Astrocyte of the spinal cord (primary cell): ENCODE measurements at regions not wholly inside any gene's neighbourhood (a gene's known extent, or its start where the extent isn't known, plus 50 kb on each side); places are given as distances from the start of the nearest gene placed in this dataset.

ENCODE experiments used
- DNase-seq: peaks from one replicate; pipeline ENCODE4 v3.0.0; 2011; ENCODE audit warnings: low read depth, low spot score
- H3K4me3 ChIP-seq: 2 replicates; pipeline ENCODE4 v1.5.1; 2011; ENCODE audit warnings: low read depth, mild to moderate bottlenecking, low read length, moderate library complexity
- in situ Hi-C: cut with HindIII; loops from 2 replicates; pipeline ENCODE4 v1.10.0; 2017; ENCODE audit warnings: low sequenced_read_pairs
- TF ChIP-seq, protein P1 (sequence below): IDR thresholded peaks from 2 replicates; pipeline ENCODE4 v1.5.1; 2012; ENCODE audit warnings: low read depth, mild to moderate bottlenecking, low read length, inconsistent platforms

DNA sequence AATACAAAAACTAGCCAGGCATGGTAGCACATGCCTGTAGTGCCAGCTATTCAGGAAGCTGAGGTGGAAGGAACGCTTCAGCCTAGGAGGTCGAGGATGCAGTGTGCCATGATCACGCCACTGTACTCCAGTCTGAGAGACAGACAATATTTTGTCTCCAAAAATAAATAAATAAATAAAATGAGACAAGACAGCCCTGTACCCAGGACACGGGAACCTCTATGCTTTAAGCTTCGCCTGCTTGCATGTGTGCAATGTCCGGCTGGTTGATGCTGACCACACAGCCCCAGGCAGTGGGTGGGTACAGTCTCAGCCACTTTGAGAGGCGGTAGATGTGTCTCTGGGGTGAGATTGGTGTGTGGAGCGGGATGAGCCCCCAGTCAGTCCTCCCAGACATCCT lies 52.0 kb upstream of the MPEG1 start:
- in situ Hi-C loops, result no loop called here
- no peak for DNase-seq
- TF ChIP-seq, protein P1, sequence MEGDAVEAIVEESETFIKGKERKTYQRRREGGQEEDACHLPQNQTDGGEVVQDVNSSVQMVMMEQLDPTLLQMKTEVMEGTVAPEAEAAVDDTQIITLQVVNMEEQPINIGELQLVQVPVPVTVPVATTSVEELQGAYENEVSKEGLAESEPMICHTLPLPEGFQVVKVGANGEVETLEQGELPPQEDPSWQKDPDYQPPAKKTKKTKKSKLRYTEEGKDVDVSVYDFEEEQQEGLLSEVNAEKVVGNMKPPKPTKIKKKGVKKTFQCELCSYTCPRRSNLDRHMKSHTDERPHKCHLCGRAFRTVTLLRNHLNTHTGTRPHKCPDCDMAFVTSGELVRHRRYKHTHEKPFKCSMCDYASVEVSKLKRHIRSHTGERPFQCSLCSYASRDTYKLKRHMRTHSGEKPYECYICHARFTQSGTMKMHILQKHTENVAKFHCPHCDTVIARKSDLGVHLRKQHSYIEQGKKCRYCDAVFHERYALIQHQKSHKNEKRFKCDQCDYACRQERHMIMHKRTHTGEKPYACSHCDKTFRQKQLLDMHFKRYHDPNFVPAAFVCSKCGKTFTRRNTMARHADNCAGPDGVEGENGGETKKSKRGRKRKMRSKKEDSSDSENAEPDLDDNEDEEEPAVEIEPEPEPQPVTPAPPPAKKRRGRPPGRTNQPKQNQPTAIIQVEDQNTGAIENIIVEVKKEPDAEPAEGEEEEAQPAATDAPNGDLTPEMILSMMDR, result no peak
- H3K4me3 ChIP-seq, result no peak overlapping the region

DNA sequence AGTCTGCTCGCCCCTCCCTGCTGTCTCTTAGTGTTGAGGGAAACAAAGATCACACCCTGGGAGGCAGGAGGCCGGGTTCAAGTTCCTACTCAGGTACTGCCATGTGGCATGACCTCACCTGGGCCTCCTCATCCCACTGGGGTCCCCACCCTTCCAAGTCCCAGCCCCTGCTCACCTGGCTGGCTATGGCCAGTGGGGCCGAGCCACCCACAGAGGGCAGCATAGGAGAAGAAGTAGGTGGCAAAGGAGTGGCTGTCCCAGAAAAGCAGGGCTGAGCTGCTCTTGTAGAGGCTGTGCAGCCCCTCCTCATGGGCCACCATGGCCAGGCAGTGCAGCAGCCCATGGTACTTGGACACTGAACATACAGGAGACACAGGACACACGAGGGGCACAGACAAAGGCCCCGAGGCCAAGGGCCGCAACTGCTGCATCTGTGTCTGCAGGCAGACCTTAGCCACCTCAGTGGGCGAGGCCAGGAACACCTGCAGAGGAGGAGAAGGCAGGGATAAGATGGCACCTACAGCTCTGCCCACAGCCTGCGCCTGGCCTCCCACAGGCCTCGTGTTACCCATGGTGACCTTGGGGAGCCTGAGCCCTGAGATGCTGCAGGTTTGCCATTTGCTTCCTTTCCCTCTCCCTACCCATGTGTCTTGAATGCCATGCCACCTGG lies 50.6 kb upstream of the MPEG1 start:
- in situ Hi-C loops, result no loop called here
- no peak overlapping the region for H3K4me3 ChIP-seq
- no peak for DNase-seq
- TF ChIP-seq, protein P1, result no peak
